TTC549 (cell line): ENCODE measurements at regions not wholly inside any gene's neighbourhood (a gene's known extent, or its start where the extent isn't known, plus 50 kb on each side); places are given as distances from the start of the nearest gene placed in this dataset.

Source experiments
- FAIRE-seq: peaks from 2 replicates; lab custom pipeline; 2012; peaks lifted over from hg19 to GRCh38; lab: Jason Lieb, UNC

- no peak for FAIRE-seq
Measured at GRCh38 chr7:68491523-68492358, 1106.5 kb upstream of the AUTS2 start.

DNA sequence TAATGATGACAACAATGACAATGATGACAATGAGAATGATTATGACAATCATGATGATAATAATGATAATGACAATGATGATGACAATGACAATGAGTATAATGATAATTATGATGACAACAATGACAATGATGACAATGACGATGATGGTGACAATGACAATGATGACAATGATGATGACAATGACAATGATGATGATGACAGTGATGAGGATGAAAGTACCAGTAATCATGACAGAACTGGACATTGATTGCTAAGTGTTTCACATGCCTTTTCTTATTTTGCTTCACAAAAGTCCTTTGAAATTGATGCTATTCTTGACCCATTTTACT, 1106.0 kb upstream of the AUTS2 start:
- FAIRE-seq: no peak

- FAIRE-seq: no peak
Measured at GRCh38 chr7:68503400-68503799, 1094.9 kb upstream of the AUTS2 start.

- FAIRE-seq: no peak
Measured at GRCh38 chr7:68504716-68505115, 1093.6 kb upstream of the AUTS2 start.

DNA sequence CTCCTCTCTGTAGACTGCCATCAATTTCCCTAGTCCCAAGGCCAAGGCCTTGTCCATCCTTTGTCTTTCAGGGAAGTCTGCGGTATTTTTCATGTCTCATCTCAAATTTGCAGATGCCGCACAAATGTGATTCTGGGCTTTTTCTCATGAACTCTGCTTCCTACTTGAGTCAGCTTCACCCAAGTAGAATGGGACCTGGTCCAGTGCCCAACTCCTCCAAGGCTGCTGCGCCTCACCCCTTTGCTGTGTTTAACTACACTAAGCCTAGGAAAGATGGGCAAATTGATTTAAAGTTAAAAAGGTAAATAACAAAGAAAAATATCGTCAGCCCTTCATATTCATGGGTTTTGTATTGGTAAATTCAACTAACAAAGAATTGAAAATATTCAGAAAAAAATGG, 1092.6 kb upstream of the AUTS2 start:
- FAIRE-seq: no peak

DNA sequence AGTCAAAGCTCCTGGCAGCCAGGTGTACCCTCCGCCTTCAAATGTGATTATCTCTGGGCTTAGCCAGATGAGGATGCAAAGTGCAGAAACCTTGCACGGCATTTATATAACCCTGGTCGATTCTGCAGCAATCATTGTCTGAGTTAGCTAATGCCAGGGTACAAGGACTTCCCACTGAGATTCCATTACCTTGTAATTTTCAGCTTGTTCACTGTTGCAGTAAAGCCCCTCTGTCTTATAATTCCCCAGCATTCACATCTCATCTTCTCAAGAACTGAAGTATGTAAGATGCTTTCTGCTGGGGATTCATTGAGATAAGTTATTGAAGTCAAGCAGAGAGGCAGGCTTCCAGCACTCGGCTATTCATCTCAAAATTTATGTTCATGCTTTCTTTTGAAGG, 1090.6 kb upstream of the AUTS2 start:
- FAIRE-seq: no peak

DNA sequence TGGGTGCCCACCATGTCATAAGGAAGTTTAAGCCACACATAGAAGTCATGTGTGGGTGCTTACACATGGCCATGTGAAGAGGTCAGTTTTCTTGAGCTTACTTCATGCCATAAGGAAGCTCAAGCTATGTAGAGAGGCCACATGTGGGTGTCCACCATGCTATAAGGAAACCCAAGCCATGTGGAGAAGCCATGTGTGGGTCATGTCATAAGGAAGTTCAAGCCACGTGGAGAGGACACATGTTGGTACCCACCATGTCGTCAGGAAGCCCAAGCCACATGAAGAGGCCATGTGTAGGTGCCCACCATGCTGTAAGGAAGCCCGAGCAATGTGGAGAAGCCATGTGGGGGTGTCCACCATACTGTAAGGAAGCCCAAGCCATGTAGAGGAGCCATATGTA, 1089.2 kb upstream of the AUTS2 start:
- FAIRE-seq: no peak

DNA sequence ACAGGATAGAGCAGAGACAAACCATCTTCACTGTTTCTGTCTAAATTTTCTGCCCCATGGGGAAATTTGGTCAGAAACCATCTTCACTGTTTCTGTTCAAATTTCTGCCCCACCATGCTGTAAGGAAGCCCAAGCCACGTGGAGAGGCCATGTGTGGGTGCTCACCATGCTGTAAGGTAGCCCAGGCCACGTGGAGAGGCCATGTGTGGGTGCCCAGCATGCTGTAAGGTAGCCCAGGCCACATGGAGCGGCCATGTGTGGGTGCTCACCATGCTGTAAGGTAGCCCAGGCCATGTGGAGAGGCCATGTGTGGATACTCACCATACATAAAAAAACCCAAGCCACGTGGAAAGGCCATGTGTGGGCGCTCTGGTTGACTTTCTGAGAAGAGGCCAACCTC, 1088.7 kb upstream of the AUTS2 start:
- no peak for FAIRE-seq

DNA sequence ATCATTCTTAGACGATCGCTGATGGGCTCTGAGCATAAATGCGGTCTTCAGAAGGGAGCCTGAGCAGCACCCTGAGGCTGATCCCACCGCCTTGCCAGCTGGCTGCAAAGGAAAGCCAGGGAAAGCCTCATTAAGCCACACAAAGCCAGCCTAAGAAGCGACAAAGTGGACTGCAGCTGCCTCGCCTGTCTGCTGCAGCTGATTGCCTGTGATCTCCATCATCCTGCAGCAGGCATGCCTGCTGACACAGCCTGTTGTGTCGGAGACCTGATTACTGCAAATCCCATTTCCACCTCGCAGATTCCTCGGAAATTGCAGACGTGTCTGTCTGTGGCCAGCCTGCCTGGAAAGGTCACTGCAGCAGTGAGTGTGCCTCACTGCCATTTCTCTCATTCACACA, 1087.0 kb upstream of the AUTS2 start:
- no peak for FAIRE-seq

DNA sequence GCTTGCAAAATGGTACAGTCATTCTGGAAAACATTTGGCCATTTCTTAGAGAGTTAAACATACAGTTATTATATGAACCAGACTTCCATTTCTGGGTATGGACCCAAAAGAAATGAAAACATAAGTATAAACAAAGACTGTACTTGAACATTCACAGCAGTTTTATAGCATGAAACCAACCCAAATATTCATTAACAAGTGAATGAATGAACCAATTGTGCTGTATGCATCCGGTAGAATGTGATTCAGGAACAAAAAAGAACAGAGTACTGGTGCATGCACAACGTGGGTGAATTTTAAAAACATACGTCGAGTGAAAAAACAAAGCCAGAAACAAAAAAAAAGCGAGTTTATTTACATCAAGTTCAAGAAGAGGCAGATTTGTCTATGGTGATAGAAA, 1085.8 kb upstream of the AUTS2 start:
- no peak for FAIRE-seq

GRCh38 chr7:68518060-68518459, 1080.2 kb upstream of the AUTS2 start:
- FAIRE-seq: no peak

GRCh38 chr7:68524126-68524525, 1074.1 kb upstream of the AUTS2 start:
- FAIRE-seq: no peak

DNA sequence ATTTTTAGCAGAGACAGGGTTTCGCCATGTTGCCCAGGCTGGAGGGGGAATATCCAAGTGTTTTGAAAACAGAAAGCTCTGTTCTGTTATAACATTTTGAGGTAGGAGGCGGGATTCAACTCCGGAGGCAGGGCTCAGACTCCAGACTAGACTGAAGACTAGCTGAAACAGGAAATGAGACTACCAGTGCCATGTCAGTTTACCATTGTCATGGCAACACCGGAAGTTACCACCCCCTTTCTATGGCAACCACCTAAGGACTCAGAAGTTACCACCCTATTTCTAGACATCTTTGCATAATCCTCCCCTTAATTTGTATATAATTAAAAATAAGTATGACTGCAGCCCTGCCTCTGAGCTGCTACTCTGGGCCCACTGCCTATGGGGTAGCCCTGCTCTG, 1069.1 kb upstream of the AUTS2 start:
- FAIRE-seq: no peak

GRCh38 chr7:68535266-68535665, 1063.0 kb upstream of the AUTS2 start:
- no peak for FAIRE-seq

GRCh38 chr7:68537051-68537773, 1061.1 kb upstream of the AUTS2 start:
- FAIRE-seq: no peak

GRCh38 chr7:68537774-68538071, 1060.6 kb upstream of the AUTS2 start:
- no peak for FAIRE-seq

- no peak for FAIRE-seq
Measured at GRCh38 chr7:68542831-68543230, 1055.4 kb upstream of the AUTS2 start.

DNA sequence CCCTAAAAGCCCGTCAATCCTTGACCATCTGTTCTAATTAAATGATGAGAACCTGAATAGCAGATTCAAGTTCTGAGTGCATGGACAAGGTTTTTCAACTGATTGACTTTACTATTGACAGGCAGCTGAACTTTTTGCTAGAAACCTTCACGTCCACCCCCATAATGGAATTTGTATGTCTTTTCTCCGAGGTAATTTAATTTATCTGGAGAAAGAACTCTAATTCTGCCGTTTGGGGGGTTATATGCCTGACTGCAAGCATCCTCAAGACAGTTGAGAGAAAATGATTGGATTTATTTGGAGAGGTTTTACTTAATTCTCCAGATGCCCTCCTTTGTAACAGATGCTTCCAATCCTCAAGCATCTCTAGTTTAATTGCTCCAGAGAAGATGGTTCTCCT, 1053.4 kb upstream of the AUTS2 start:
- FAIRE-seq: no peak

DNA sequence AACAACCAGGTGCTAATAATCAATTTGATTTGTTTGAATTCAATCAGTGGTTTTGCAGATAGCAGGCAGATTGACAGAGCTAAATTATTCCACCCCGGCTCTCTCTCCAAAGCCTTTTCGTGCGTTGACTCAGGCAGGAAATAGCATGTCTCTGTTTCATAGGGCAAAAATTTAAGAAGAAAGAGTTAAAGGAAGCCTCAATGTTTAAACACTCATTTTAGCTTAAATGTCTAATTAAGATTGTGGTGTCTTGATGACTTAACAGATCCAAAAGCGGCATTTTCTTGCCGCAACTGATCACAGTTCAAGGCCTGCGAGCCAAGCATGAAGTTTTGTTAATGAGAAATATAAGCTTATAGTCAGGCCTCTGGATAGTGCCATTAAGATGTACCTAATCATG, 1051.1 kb upstream of the AUTS2 start:
- FAIRE-seq: no peak

DNA sequence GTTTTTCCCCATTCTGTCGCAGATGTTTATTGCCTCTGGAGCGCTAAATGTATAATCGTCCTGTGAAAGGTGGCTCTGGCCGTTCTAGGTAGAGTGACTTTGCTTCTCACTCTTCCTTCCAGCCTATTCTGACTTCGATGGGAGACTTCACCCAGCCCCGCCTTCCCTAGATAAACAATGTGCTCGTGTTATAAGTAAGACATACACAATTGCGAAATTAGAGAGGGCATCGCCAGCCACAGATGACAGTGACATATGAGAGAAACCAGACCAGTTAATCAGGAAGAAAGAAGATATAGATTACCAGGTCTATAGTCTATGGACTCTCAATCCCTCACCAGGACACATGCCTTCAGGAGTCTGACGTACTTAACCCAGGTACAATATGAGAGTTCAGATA, 1050.5 kb upstream of the AUTS2 start:
- no peak for FAIRE-seq

- no peak for FAIRE-seq
Measured at GRCh38 chr7:68550027-68550426, 1048.2 kb upstream of the AUTS2 start.

GRCh38 chr7:68550635-68551034, 1047.6 kb upstream of the AUTS2 start:
- no peak for FAIRE-seq

DNA sequence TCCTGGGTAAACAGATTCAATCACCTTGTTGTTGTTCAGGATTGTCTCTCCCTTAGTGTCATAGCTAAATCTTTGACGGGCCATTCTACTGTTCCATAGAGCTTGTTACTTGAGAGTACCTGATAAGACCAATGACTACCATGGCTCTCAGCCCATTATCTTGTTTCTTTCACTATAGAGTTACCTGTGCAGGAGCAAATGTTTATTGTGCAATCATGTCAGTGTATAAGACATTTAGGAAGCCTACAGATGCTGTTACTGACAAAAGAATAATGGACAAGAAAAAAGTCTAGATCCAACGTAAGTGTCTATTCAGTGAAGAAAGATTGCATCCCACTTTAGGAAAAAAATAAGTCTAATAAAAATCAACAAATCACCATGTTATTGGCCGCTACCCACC, 1041.7 kb upstream of the AUTS2 start:
- FAIRE-seq: no peak

DNA sequence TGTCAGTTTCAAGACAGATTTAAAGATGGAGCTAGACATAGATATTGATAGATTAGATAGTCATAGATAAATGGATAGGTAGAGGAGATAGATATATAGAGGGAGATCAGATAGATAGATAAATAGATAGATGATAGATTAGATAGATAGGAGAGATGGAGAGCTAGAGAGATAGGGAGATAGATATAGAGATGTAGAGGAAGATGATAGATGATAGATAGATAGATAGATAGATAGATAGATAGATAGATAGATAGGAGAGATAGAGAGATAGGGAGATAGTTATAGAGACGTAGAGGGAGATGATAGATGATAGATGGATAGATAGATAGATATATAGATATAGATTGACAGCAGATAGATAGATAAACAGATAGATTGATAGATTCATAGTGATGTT, 1038.8 kb upstream of the AUTS2 start:
- no peak for FAIRE-seq
